ENCODE measurements at regions not wholly inside any gene's neighbourhood (a gene's known extent, or its start where the extent isn't known, plus 50 kb on each side); places are given as distances from the start of the nearest gene placed in this dataset.

GRCh38 chr9:88224938-88225337, 86.7 kb upstream of the SPATA31C2 start:
- TF ChIP-seq CTCF (IDR thresholded peaks at IDR 0.05) (no peak), POLR2A (IDR thresholded peaks at IDR 0.05) (no peak)

All from esophagus squamous epithelium (tissue), 4 donors.